Kidney glomerular epithelial cell (primary cell): ENCODE measurements at regions not wholly inside any gene's neighbourhood (a gene's known extent, or its start where the extent isn't known, plus 50 kb on each side); places are given as distances from the start of the nearest gene placed in this dataset.

Experiments used
- DNase-seq: peaks from one replicate; lab custom pipeline; 2025; lab: John Stamatoyannopoulos, UW

- DNase-seq, result no peak
These were observed 51.0 kb upstream of the BARX2 start for GRCh38 chr11:129324533-129325175.

DNA sequence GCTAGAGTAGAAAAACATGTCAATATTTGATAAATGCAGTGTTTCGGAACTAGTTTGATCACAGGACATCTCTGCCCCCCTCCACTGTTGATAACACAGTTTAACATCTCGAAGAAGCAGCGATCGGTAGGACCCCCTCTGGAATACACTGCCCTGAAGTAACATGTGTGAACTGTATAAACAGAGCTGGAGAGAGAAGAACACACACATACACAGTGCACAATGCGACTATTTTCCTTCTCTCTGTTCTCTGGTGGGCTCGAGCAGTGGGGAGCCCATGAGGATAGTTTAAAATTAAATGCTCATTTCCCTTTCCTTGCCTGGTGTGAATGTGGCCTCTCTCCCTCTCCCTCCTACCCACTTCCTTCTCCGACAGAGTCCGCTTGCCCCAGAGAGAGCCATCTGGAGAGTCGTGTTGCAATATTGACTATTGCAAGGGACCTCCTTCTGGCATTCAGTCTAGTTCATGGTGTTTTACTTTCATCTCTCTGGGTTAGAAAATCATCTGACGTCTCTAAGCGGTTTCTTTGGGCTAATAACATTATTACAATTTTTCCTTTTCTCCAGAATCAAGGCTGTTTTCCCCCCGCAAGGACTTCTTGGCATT is 51.6 kb upstream of the BARX2 start:
- no peak for DNase-seq

DNA sequence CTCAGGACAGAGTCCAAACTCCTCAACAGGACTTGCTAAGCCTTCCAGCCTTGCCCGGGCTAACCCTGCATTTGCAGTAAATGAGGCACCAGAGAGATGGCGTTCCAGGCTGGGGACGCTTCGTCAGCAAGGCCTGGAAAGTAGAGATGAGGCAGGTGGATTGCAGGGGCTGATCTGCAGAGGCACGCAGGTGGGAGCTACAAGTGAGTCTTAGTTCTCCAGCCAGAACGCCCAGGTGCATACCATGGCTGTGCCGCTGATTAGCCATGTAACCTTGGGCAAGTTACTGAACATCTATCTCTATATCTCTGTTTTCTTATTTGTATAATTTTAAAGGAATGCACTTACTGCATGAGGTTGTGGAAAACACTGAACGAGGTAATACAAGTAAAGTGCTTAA is 52.7 kb upstream of the BARX2 start:
- DNase-seq, result no peak

DNA sequence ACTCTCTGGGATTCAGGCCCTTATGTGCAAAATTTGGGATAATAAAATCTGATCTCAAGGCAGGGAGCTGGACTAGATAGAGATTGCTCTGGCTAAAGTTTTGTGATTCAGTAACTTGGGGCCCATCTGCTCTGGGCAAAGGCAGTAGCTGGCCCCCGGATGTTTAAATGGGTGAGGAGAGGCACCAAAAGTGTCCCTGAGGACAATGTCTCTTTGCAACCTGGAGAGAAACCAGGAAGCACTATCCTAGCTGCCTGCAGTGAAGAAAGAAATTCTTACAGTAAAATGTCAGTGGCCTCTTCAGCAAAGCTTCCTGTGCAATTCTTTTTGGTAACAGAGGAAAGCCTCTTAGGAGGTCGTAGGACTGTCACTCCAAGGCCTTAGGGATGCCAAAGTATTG is 54.6 kb upstream of the BARX2 start:
- no peak for DNase-seq

GRCh38 chr11:129320494-129320893 is 55.2 kb upstream of the BARX2 start:
- no peak for DNase-seq

GRCh38 chr11:129319751-129320150 is 55.9 kb upstream of the BARX2 start:
- DNase-seq, result no peak

GRCh38 chr11:129319201-129319600 is 56.4 kb upstream of the BARX2 start:
- DNase-seq, result no peak

DNA sequence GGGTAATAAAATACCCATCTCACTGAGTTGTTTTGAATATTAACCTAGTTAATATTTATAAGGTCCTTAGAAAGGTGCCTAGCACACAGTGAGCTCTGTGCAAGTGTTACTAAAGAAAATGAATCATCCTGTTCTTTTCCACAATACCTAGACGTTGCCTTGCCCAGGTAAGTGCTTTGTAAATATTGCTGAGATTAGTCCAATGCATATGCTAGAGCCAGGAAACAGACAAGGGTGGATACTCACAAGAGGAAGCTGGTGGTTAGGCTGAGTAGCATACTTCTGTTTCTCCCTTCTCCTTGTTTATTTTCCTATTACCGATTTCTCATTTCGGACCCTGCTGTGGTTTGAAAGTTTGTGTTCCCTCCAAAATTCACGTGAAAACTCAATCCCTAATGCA is 58.1 kb upstream of the BARX2 start:
- no peak for DNase-seq

GRCh38 chr11:129316781-129317180 is 58.9 kb upstream of the BARX2 start:
- DNase-seq, result no peak

DNA sequence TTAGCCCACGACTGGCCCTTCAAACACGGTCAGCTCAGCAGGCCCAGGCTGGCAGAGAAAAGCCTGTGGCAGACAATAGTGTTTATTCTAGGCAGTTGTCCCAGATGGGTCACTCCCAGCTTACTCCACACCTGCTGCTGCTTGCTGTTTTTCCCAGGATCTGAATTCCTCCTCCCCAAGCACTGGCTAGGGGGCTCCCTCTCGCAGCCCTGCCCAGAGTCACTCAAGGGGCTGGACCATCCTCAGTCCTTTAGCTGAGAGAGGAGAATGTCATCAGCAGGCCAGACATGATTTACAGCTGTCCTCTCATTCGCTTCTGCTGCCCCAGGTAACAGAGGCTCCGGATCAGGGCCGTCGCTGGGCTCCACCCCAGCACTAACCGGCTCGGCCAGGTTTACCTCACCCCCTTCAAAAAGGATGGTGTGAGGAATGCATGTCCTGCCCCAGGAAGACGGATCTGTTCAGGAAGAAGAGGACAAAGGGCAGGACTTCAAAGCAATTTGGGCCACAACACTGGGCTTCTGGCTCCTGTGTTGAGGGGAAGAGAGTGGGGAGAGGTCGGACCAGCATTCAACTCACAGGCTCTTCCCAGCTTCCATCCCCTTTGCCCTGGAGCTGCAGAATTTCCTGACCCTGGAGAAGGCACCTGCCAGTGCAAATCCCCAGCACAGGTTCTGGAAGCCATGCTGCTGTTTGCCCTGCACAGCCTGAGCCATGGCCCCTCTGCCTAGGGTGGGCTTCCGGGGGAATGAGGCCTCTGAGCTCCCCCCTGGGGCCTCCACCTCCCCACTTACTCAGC is 59.7 kb upstream of the BARX2 start:
- DNase-seq, result no peak

GRCh38 chr11:129314371-129314770 is 61.3 kb upstream of the BARX2 start:
- DNase-seq, result no peak

DNA sequence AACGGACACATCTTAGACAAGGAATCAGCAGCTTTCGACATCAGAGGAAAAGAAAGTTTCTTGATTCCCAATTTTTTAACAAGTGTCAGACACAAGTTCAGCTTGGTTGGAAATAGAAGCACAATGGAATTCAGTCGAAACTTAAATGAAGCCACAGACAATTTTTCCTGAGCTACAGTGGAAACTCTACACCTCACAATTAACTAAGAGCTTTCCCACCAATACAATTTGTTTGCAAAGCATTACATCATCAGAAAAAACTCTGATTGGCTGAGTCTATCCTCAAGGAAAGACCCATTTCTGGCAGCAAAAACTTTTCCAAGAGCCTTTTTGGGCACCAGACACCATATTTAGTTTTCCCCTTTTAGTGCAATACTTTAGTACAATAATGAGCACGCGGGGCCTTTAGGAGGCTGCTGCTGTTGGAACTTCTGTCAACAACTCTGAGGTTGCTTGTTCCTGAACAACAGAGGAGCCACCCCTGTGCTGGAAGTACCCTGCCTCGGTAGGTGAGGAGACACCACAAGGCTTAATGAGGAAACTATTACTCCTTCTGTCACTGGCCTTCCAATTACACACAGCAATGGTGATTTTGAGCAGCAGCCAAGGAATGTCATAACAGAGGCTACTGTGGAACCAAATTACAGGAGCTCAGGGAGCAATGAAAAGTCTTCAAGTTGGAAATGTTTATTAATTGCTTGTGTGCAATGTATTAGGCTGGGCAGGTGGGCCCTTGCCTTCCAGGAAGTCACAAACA is 61.9 kb upstream of the BARX2 start:
- DNase-seq, result no peak

GRCh38 chr11:129312730-129313503 is 62.7 kb upstream of the BARX2 start:
- DNase-seq, result no peak

- DNase-seq, result no peak
These were observed 67.3 kb upstream of the BARX2 start for GRCh38 chr11:129308241-129308865.

DNA sequence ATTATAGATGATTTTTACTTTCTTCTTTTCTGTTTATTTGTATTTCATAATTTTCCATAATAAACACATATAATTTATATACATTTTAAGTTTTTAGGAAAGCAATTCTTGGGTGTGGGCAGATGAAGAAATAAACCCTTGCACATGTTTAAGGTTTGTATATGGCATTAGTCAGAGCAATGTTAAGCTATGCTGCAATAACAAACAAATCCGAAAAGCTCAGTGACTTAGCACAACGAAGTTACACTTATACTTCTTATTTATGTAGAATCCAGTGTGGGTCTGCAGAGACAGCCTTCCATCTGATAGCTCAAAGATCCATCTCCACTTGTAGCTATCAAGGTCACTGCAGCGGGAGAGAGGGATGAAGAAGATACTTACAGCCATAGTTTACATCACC is 68.5 kb upstream of the BARX2 start:
- no peak for DNase-seq

DNA sequence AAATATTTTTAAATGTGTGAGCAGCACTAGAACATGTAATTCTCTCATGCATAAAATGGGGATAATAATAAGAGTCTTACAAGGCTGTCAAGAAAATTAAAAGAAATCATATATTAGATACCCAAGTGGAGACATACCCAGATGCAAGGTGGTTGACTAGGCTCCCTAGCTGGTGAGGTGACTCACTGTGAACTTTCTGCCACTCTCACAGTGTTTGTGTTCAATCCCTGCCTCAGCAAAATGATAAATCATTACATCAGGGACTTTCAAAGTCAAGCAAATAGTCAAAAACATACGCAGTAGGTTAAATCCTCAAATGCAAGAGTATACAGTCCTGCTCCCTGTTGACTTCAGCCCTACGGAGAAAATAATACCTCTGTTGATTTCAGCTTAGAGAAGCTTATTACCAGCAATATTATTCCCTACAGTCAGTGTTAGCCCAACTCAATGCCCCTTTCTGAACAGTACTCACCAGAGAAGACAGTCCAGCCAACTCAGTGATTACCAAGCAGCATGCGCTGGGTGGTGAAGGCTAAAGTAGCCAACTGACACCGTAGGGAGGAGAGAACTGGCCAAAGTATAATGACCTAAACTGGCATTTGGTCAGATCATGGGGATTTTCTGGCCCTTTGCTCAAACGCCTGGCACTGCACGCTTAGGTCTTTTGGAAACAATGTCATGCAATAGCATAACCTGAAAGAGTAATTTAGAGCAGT is 73.1 kb upstream of the BARX2 start:
- no peak for DNase-seq

DNA sequence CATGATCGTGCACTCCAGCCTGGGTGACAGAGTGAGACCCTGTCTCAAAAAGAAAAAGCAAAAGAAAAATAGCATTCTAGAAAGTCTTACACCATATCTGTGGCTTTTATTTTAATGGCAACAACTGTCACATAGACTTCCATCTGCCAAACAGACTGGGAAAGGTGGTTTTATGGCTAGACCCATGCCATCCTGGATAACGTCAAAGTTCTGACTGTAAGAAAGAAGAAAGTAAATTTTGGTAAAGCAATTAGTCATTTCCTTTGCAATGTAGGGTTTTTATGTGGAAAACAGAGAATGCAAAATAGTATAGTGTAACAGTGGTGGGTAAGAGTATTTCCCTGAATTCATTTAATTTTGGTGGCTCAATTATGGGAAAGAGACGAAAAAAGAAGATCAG is 75.5 kb upstream of the BARX2 start:
- no peak for DNase-seq

DNA sequence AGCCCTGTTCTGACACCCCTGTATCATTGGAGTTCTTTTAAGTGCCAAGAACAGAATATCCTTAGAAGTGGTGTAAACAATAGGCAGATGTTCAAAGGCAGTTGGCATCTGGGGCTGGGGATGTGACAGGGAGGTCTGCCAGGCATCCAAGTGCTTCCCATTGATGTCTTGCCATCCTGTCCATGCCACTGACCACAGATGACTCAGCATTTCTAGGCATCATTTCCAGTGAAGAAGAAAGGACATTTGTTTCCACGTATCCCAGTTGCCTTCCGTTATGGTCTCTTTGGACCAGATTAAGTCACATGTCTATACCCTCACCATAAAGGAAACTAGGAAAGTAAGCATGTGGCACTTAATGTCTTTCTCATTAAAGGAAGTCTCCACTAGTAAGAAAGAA is 76.7 kb upstream of the BARX2 start:
- no peak for DNase-seq

DNA sequence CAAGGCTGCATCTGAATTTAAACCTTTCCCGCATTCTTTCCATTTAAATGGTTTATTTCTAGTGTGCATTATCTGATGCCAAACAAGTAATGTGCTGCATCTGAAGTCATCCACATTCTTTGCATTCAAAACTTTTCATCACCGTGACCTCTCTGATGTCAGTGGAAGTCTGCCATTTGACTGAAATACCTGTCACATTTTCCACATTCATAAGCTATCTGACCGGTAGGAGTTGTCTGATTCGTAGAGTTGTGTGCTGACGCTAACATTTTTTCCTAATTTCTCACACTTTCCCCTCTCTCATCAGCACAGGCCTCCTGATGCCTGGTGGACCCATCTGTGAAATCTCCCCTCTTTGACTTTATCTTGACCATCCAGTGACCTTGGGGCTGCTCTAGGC is 79.9 kb upstream of the BARX2 start:
- no peak for DNase-seq

DNA sequence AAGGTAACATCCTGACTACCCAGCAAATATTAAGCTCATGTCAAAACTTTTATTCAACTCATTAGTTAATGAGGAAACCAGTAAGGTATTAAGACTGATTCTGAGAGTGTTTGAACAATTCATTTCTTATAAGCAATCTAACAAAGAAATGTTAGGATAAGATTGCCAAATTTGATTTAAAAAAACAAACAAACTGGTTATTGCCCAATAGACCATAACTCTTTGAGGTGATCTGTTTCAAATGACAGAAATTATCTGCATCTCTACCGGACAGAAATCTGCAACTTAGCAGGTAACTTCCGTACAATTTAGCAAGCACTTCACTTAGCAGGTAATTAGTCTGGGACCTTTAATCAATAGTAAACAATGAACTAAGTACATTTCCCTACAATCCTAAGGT is 82.9 kb upstream of the BARX2 start:
- DNase-seq, result no peak

DNA sequence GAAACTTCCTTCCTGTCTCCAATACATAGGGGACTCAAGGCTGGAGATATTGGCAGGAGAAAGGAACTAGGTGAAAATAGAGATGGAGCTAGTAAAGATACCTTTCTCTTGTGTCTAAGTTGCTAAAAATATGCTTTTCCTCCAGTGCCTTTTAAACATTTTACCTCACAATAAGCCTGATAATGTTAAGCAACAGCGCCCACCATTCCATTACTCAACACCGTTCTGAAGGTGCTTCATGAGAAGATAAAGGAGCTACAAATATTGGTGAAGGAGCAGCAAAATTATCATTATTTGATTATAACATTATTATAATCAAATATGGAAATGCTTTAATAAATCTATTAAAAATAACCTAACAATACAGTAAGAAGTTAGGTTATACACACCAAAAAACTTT is 83.6 kb upstream of the BARX2 start:
- no peak for DNase-seq
